Neural crest cell (in vitro differentiated cells): ENCODE measurements at regions not wholly inside any gene's neighbourhood (a gene's known extent, or its start where the extent isn't known, plus 50 kb on each side); places are given as distances from the start of the nearest gene placed in this dataset.
"Not testable (repeated sequence)": the region's sequence is repeated elsewhere in the genome, so short reads cannot be mapped to it uniquely, and the experiment has no call there.

Experiments used
- DNase-seq: peaks from one replicate; pipeline ENCODE4 v3.0.0; 2021; ENCODE audit warnings: low read depth, mixed read lengths, low spot score
- H3K27ac Mint-ChIP-seq: one replicate; pipeline ENCODE4 v1.8.0; 2021; ENCODE audit warnings: mild to moderate bottlenecking, mixed read lengths; ENCODE audit not compliant: unreplicated experiment
- H3K27me3 Mint-ChIP-seq: 2 replicates; pipeline ENCODE4 v1.8.0; 2021; ENCODE audit warnings: low read depth, mild to moderate bottlenecking, mixed read lengths
- H3K36me3 Mint-ChIP-seq: 2 replicates; pipeline ENCODE4 v1.8.0; 2021; ENCODE audit warnings: low read depth, mild to moderate bottlenecking, mixed read lengths
- H3K4me1 Mint-ChIP-seq: 2 replicates; pipeline ENCODE4 v1.8.0; 2021; ENCODE audit warnings: mixed read lengths
- H3K4me3 Mint-ChIP-seq: one replicate; pipeline ENCODE4 v1.8.0; 2021; ENCODE audit warnings: mild to moderate bottlenecking, mixed read lengths
- H3K9me3 Mint-ChIP-seq: 2 replicates; pipeline ENCODE4 v1.8.0; 2021; ENCODE audit warnings: mixed read lengths
- CTCF ChIP-seq: fragments of 200-600 bp; sonication (generic); conservative IDR thresholded peaks from 2 replicates; pipeline ENCODE4 v1.5.0; 2021; ENCODE audit warnings: antibody characterized with exemption, mild to moderate bottlenecking

DNA sequence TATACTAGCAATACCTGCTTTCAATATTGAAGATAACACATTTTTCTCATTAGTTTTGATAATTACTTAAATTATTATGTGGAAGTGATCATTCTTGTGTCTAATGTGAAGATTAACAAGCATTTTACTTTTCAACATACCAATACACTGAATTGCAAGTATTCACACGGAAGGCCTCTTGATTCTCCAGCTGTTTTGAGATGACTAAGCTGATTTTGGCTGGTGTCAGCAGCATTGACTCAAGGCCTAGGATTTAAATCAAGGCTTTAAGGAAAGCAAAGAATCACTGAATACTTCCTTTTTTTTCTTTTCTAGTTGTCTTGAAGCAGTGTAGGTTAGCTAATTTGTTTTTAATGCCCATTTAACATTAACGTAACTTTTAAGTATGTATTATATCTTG, 373.7 kb downstream of the SRGAP2C start:
- H3K36me3 Mint-ChIP-seq: no peaks in the 10 kb centered on the region
- no peaks in the 10 kb centered on the region for H3K27me3 Mint-ChIP-seq
- peak overlapping the region; percentile 6 for H3K27ac Mint-ChIP-seq
- H3K4me3 Mint-ChIP-seq: no peak overlapping the region
- no peak for DNase-seq
- no peak for TF ChIP-seq CTCF
- H3K4me1 Mint-ChIP-seq: no peaks in the 10 kb centered on the region
- H3K9me3 Mint-ChIP-seq: no peaks in the 10 kb centered on the region

- Mint-ChIP-seq H3K4me3 (no peak overlapping the region), H3K27ac (no peak overlapping the region), H3K4me1 (no peaks in the 10 kb centered on the region), H3K9me3 (no peaks in the 10 kb centered on the region), H3K36me3 (no peaks in the 10 kb centered on the region), H3K27me3 (no peaks in the 10 kb centered on the region)
- DNase-seq: no peak
- TF ChIP-seq CTCF: no peak
These were observed 381.6 kb downstream of the SRGAP2C start for GRCh38 chr1:121566346-121566745.

GRCh38 chr1:121569428-121569827, 384.7 kb downstream of the SRGAP2C start:
- Mint-ChIP-seq H3K27me3 (no peaks in the 10 kb centered on the region), H3K27ac (no peak overlapping the region), H3K9me3 (no peaks in the 10 kb centered on the region), H3K4me1 (no peaks in the 10 kb centered on the region), H3K36me3 (peaks cover 3% of the 10 kb centered on the region), H3K4me3 (no peak overlapping the region)
- DNase-seq: no peak
- TF ChIP-seq CTCF: no peak

GRCh38 chr1:121573881-121574504, 389.2 kb downstream of the SRGAP2C start:
- not testable (repeated sequence) for H3K9me3 Mint-ChIP-seq, H3K27me3 Mint-ChIP-seq, H3K27ac Mint-ChIP-seq, H3K4me1 Mint-ChIP-seq, H3K4me3 Mint-ChIP-seq, DNase-seq
- peaks cover 14% of the 10 kb centered on the region for H3K36me3 Mint-ChIP-seq

DNA sequence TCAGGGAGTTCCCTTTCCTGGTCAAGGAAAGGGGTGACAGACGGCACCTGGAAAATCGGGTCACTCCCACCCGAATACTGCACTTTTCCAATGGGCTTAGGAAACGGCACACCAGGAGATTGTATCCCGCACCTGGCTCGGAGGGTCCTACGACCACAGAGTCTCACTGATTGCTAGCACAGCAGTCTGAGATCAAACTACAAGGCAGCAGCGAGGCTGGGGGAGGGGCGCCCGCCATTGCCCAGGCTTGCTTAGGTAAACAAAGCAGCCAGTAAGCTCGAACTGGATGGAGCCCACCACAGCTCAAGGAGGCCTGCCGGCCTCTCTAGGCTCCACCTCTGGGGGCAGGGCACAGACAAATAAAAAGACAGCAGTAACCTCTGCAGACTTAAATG, 389.7 kb downstream of the SRGAP2C start:
- H3K9me3 Mint-ChIP-seq, DNase-seq, H3K4me3 Mint-ChIP-seq, H3K4me1 Mint-ChIP-seq, H3K27me3 Mint-ChIP-seq, H3K27ac Mint-ChIP-seq: not testable (repeated sequence)
- peaks cover 14% of the 10 kb centered on the region for H3K36me3 Mint-ChIP-seq

GRCh38 chr1:121582898-121583297, 398.1 kb downstream of the SRGAP2C start:
- not testable (repeated sequence) for H3K4me1 Mint-ChIP-seq, H3K27me3 Mint-ChIP-seq, DNase-seq, H3K27ac Mint-ChIP-seq, H3K4me3 Mint-ChIP-seq
- Mint-ChIP-seq H3K36me3 (peaks cover 22% of the 10 kb centered on the region), H3K9me3 (peaks cover 14% of the 10 kb centered on the region)

DNA sequence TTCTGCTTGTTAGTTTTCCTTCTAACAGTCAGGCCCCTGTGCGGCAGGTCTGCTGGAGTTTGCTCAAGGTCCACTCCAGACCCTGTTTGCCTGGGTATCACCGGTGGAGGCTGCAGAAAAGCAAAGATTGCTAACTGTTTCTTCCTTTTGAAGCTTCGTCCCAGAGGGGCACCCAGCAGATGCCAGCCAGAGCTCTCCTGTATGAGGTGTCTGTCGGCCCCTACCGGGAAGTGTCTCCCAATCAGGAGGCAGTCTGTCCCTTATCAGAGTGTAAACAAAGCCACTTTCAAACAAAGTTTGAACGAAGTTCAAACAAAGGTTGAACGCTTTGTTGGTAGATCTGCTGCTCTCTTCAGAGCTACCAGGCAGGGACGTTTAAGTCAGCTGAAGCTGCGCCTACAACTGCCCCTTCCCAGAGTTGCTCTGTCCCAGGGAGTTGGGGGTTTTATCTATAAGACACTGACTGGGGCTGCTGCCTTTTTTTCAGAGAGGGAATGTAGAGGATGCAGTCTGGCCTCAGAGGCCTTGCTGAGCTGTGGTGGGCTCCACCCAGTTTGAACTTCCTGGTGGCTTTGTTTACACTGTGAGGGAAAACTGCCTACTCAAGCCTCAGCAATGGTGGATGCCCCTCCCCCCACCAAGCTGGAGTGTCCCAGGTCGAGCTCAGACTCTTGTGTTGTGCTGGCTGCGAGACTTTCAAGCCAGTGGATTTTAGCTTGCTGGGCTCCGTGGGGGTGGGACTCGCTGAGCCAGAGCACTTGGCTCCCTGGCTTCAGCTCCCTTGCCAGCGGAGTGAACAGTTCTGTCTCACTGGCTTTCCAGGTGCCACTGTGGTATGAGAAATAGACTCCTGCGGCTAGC, 401.8 kb downstream of the SRGAP2C start:
- DNase-seq: no peak
- peaks cover 22% of the 10 kb centered on the region for H3K36me3 Mint-ChIP-seq
- no peak for TF ChIP-seq CTCF
- no peak overlapping the region for H3K27ac Mint-ChIP-seq
- peaks cover 9% of the 10 kb centered on the region for H3K9me3 Mint-ChIP-seq
- H3K27me3 Mint-ChIP-seq: no peaks in the 10 kb centered on the region
- peaks cover 4% of the 10 kb centered on the region for H3K4me1 Mint-ChIP-seq
- no peak overlapping the region for H3K4me3 Mint-ChIP-seq
